ENCODE measurements at regions not wholly inside any gene's neighbourhood (a gene's known extent, or its start where the extent isn't known, plus 50 kb on each side); places are given as distances from the start of the nearest gene placed in this dataset.
"Not testable (repeated sequence)": the region's sequence is repeated elsewhere in the genome, so short reads cannot be mapped to it uniquely, and the experiment has no call there.

- H3K4me3 ChIP-seq (ENCODE audit: low read depth, low read length) = no peak overlapping the region
- TF ChIP-seq CTCF (conservative IDR thresholded peaks at IDR 0.05; ENCODE audit: low read depth, low read length) = no peak
- no peak for DNase-seq (ENCODE audit: low read depth)
These were observed 328.9 kb upstream of the PRICKLE1 start for GRCh38 chr12:42918443-42918842.

GRCh38 chr12:42916143-42916542 lies 326.6 kb upstream of the PRICKLE1 start:
- peak; percentile 87 for DNase-seq (ENCODE audit: low read depth)
- TF ChIP-seq CTCF (conservative IDR thresholded peaks at IDR 0.05; ENCODE audit: low read depth, low read length) = no peak
- no peak overlapping the region for H3K4me3 ChIP-seq (ENCODE audit: low read depth, low read length)

- no peak overlapping the region for H3K4me3 ChIP-seq (ENCODE audit: low read depth, low read length)
- no peak for DNase-seq (ENCODE audit: low read depth)
- no peak for TF ChIP-seq CTCF (conservative IDR thresholded peaks at IDR 0.05; ENCODE audit: low read depth, low read length)
These were observed 325.9 kb upstream of the PRICKLE1 start for GRCh38 chr12:42915426-42915825.

- DNase-seq (ENCODE audit: low read depth) = no peak
- no peak for TF ChIP-seq CTCF (conservative IDR thresholded peaks at IDR 0.05; ENCODE audit: low read depth, low read length)
- H3K4me3 ChIP-seq (ENCODE audit: low read depth, low read length) = no peak overlapping the region
These were observed 322.8 kb upstream of the PRICKLE1 start for GRCh38 chr12:42912367-42912766.

- no peak overlapping the region for H3K4me3 ChIP-seq (ENCODE audit: low read depth, low read length)
- DNase-seq (ENCODE audit: low read depth) = no peak
- no peak for TF ChIP-seq CTCF (conservative IDR thresholded peaks at IDR 0.05; ENCODE audit: low read depth, low read length)
These were observed 321.1 kb upstream of the PRICKLE1 start for GRCh38 chr12:42910656-42911055.

- no peak overlapping the region for H3K4me3 ChIP-seq (ENCODE audit: low read depth, low read length)
- no peak for TF ChIP-seq CTCF (conservative IDR thresholded peaks at IDR 0.05; ENCODE audit: low read depth, low read length)
- DNase-seq (ENCODE audit: low read depth) = no peak
These were observed 319.2 kb upstream of the PRICKLE1 start for GRCh38 chr12:42908712-42909111.

- not testable (repeated sequence) for DNase-seq (ENCODE audit: low read depth); H3K4me3 ChIP-seq (ENCODE audit: low read depth, low read length)
These were observed 317.3 kb upstream of the PRICKLE1 start for GRCh38 chr12:42906801-42907200.

- no peak for TF ChIP-seq CTCF (conservative IDR thresholded peaks at IDR 0.05; ENCODE audit: low read depth, low read length)
- DNase-seq (ENCODE audit: low read depth) = no peak
- H3K4me3 ChIP-seq (ENCODE audit: low read depth, low read length) = no peak overlapping the region
These were observed 315.8 kb upstream of the PRICKLE1 start for GRCh38 chr12:42905419-42905705.
